ENCODE measurements at regions not wholly inside any gene's neighbourhood (a gene's known extent, or its start where the extent isn't known, plus 50 kb on each side); places are given as distances from the start of the nearest gene placed in this dataset.
"Not testable (repeated sequence)": the region's sequence is repeated elsewhere in the genome, so short reads cannot be mapped to it uniquely, and the experiment has no call there.

DNA sequence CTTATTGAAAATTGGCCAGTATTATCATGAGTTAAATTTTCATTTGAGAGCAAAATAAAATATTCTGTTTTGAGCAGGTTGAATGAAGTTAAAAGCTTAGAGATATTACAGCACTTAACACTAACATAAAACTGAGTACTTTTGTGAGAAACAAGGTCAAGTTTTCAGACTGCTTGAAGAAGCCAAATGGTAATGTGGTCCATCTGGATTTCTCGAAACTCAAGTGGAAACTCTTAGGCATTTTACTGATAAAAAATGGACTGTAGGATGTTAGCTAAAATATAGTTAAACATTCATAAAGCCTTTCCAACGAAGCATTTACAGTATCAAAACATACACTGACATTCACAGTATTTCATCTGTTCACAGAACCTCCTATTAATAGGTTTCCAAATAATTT, 528.1 kb upstream of the SEMA3D start:
- DNase-seq = no peak

GRCh38 chr7:85714043-85714578, 527.3 kb upstream of the SEMA3D start:
- no peak for DNase-seq

- no peak for DNase-seq
Measured at GRCh38 chr7:85713171-85713570, 526.3 kb upstream of the SEMA3D start.

- no peak for DNase-seq
Measured at GRCh38 chr7:85711894-85712293, 525.0 kb upstream of the SEMA3D start.

DNA sequence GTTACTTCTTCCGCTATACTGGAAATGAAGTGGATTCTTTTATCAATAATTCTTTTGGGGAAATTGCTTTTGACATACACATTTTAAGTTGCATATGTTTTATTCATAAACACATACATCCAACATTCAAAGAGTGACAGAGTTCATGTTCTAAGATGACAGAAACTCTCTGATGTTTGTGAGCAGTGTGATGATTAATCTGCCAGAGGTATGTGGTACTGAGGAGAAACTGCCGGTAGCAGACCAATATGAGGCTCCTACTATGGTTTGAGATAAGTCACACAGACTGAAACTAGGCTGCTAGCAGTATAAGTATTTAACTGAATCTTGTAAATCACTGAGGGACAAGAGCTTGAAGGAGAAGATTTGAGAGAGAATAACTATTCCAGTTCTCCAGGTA, 524.1 kb upstream of the SEMA3D start:
- DNase-seq = no peak

DNA sequence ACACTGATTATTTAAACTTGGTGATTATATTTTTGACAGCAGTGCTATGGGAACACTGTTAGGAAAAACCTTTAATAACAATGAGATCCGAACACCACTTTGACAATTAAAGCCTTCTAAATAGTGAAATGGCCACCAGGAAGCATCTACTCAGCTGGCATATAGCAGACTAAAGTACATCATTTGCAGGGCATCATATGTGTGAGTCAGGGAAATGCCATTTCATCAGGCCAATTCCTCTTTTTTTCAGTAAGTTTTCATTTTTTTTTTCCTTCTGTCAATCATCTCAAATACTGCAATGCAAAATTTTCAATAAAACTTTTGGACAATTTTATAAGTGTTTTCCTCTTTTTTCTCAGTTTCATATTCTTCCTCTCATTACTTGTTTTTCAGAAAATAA, 521.4 kb upstream of the SEMA3D start:
- no peak for DNase-seq

GRCh38 chr7:85705076-85705475, 518.2 kb upstream of the SEMA3D start:
- no peak for DNase-seq

- DNase-seq = peak; percentile 72 to 80
Measured at GRCh38 chr7:85703251-85704010, 516.6 kb upstream of the SEMA3D start.

GRCh38 chr7:85702348-85702747, 515.5 kb upstream of the SEMA3D start:
- no peak for DNase-seq

GRCh38 chr7:85699482-85699881, 512.6 kb upstream of the SEMA3D start:
- DNase-seq = no peak

- no peak for DNase-seq
Measured at GRCh38 chr7:85695533-85695932, 508.7 kb upstream of the SEMA3D start.

DNA sequence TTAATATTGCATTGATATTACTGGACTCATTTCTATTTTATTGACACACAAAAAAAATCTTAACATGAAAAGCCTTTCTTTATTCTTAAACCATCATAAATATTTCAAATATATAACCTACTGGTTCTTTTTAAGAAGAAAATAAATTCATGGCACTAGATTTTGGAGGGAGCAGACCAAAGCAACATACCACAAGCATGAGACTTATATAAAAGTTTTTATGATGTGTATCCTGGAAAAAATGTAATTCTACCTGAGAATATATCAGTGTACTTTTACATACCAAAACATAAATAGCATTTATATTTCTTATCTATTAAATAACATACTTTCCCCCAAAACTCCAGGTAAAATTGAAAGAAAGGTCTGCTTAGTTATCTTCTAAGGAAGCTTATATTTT, 508.2 kb upstream of the SEMA3D start:
- DNase-seq = no peak

GRCh38 chr7:85693326-85693725, 506.5 kb upstream of the SEMA3D start:
- DNase-seq = no peak

GRCh38 chr7:85688712-85689111, 501.9 kb upstream of the SEMA3D start:
- DNase-seq = peak; percentile 20 to 30

- no peak for DNase-seq
Measured at GRCh38 chr7:85686401-85687181, 499.7 kb upstream of the SEMA3D start.

GRCh38 chr7:85685901-85686300, 499.0 kb upstream of the SEMA3D start:
- DNase-seq = no peak

GRCh38 chr7:85682833-85683620, 496.2 kb upstream of the SEMA3D start:
- DNase-seq = no peak

- no peak for DNase-seq
Measured at GRCh38 chr7:85681241-85681640, 494.4 kb upstream of the SEMA3D start.

GRCh38 chr7:85675093-85675492, 488.2 kb upstream of the SEMA3D start:
- DNase-seq = not testable (repeated sequence)

DNA sequence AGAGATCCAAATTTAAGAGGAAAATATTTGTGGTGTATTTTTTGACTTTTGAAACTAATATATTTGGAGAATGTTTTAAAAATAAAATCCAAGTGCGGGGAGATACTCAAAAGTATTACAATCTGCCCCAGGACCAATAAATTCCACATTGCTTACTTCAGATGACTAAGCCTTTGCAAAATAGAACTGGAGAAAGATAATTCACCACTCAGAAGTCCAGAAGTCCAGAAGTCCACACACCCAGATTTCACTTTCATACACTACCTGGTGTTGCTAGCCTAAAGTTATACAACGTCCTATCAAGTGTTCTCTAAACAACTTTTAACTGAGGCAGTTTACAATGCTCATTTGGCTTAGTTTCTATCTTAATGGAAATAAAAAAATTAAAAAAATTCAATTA, 487.0 kb upstream of the SEMA3D start:
- no peak for DNase-seq

- DNase-seq = no peak
Measured at GRCh38 chr7:85669225-85669624, 482.4 kb upstream of the SEMA3D start.

DNA sequence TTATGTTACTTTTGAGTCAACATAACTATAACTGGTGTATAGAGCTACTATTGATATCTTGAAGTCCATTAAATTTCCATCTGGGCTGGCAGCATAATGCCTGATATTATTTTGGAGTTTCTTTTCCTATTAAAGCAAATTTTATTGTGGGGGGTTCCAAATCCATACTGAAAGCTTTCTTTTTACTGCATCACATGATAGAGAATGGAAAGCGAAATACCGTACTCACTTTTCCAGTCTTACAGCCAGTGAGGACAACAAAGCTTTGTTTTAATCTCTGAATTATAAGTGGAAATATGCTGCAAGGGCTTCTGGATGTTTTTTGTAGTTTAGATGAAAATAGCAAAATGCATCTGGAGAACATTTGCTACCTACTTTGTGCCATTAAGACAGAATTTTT, 477.5 kb upstream of the SEMA3D start:
- DNase-seq = no peak
